HG02870 (cell line): ENCODE measurements at regions not wholly inside any gene's neighbourhood (a gene's known extent, or its start where the extent isn't known, plus 50 kb on each side); places are given as distances from the start of the nearest gene placed in this dataset.
"Not testable (repeated sequence)": the region's sequence is repeated elsewhere in the genome, so short reads cannot be mapped to it uniquely, and the experiment has no call there.

ENCODE experiments used
- ATAC-seq: cut with Tn5 transposase; IDR thresholded peaks from one replicate; pipeline ENCODE4 v1.9.1; 2021; ENCODE audit warnings: mild to moderate bottlenecking, moderate library complexity; ENCODE audit not compliant: unreplicated experiment

DNA sequence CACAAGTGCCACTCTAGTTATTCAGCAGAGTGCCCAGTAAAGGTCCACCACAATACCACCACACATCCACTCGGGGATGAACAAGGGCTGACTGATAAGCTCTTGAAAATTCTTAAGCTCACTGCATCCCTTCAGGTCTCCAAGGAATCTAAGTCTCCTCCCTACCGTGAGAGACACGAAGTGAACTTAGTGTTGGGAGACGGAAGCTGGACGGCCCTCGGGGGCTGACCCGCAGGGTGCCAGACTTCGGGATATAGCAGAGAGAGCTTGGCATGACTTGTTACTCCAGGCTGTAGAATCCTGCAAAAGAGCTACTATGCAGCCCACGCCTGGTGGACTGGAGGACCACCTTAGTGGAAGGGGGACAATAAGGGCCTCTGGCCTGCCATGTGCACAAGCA lies 75.1 kb downstream of the LYZL1 start:
- ATAC-seq: not testable (repeated sequence)

- not testable (repeated sequence) for ATAC-seq
Observed at GRCh38 chr10:29366206-29366605, 77.3 kb downstream of the LYZL1 start.

GRCh38 chr10:29369419-29369818 lies 80.5 kb downstream of the LYZL1 start:
- no peak for ATAC-seq

GRCh38 chr10:29370097-29371092 lies 81.5 kb downstream of the LYZL1 start:
- ATAC-seq: no peak

GRCh38 chr10:29372920-29373319 lies 84.0 kb downstream of the LYZL1 start:
- ATAC-seq: no peak

GRCh38 chr10:29374162-29374561 lies 85.3 kb downstream of the LYZL1 start:
- ATAC-seq: no peak

DNA sequence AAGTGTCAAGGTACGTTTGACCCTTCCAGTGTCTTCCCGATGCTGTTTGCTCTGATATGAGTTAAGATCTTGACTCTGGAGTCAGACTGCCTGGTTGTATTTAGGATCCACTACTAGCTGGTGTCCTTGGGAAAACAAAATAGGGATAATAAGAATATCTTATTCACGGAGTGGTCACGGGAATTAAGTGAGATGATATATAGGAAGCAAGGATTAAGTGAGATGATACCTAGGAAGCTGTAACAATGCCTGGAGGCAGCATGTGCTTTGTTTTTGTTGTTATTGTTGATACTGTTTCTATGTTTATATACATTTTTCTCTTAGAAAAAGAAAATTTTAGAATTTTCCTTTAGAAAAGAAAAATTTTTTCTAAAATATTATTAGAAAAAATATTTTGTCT lies 87.0 kb downstream of the LYZL1 start:
- no peak for ATAC-seq

DNA sequence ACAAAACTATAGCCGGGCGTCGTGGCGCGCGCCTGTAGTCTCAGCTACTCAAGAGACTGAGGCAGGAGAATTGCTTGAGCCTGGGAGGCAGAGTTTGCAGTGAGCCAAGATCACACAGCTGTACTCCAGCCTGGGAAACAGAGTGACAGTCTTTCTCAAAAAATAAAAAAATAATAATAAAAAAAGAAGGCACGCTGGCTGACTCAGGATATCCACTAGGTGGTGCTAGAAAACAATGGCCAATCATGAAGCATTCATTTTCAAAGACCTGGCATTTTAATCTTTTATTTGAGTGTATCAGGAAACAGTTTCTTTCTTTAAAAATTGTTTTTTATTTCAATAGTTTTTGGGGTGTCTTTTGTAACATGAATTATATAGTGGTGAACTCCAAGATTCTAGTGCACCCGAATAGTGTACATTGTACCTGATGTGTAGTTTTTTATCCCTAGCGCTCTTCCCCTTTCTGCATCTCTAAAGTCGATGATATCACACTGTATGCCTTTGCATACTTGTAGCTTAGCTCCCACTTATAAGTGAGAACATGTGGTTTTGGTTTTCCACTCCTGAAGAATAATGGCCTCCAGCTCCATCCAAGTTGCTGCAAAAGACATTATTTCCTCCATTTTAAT lies 88.6 kb downstream of the LYZL1 start:
- ATAC-seq: no peak

DNA sequence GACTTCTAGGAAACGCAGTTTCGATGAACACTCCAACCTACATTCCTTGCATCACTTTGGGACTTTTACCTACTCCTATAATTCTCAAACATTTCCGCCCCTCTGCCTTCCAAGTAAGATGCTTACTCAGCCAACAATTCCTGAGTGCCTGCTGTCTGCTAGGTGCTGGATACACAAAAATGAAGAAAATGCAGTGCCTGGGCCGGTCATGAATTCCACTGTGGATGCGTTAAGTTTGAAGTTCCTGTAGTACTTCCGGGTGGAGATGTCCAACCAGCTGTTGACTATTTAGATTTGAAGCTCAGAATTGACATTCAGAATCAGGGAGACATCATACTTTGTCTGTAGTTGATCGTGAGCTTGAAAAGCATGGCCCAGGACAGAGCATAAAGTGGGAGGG lies 89.2 kb downstream of the LYZL1 start:
- no peak for ATAC-seq

GRCh38 chr10:29379208-29379607 lies 90.3 kb downstream of the LYZL1 start:
- ATAC-seq: no peak

- not testable (repeated sequence) for ATAC-seq
Observed at GRCh38 chr10:29379777-29380598, 91.1 kb downstream of the LYZL1 start.

DNA sequence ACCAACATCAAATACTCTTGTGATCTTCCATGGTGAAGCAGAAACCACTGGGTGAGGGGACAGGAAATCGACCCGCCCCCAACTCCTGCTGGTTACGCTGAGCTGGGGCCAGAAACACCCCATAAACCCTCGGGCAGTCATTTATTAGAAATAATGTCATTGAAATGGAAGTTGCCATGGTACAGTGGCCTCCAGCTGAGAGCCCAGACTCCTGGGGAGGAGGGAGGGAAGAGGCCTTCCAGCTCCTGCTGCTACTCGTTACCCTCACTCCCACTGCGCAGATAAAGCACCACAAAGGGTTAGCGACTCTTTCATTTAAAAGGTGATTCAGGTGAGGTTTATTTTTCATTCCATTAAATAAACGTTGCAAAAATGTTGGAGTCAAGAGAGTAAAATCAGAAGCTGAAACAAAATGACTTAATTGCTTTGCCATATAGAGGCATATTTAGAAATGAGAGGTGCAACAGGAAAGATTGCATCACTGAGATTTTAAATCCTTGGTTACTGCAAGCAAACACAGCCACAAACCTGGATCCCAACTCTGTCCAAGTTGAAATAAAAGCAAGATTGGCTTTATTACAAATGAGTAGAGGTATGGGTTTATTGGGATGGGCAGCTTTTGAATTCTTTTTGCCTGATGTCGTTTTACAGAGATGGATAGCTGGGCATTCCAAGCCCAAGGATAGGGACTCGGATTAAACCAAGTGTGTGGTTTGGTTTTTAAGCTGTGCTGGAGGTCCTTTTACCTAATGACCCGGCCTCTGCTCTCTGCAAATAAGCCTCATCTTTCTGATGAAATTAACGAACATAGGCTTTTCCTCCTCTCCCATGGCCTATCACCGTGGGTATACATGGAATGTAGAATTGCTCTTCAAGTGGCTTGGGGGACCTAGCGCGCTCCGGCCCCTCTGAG lies 92.0 kb downstream of the LYZL1 start:
- ATAC-seq: not testable (repeated sequence)

GRCh38 chr10:29386342-29386999 lies 97.6 kb downstream of the LYZL1 start:
- ATAC-seq: no peak

DNA sequence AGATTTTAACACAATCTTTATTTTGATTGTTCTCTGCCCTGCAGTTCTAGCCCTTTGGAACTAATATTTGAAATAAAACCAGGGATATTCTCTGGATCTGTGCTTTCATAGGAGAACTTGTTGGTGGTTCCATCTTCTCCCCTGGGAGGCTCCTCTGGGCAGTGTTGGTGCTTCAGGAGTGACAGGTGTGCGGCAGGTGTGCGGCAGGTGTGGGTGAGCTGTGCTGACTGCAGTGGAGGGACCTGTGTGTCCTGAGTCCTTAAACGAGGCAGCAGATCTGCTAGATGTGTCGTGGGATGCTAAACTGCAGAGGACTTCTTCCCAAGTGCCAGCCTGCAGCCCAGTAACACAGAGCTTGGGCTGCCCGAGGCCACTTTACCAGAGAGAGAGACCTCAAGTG lies 98.4 kb downstream of the LYZL1 start:
- no peak for ATAC-seq

- ATAC-seq: not testable (repeated sequence)
Observed at GRCh38 chr10:29388112-29388511, 99.2 kb downstream of the LYZL1 start.

- no peak for ATAC-seq
Observed at GRCh38 chr10:29389493-29389892, 100.6 kb downstream of the LYZL1 start.

GRCh38 chr10:29389935-29390334 lies 101.1 kb downstream of the LYZL1 start:
- ATAC-seq: no peak

GRCh38 chr10:29392376-29393021 lies 103.6 kb downstream of the LYZL1 start:
- ATAC-seq: peak; percentile 75

GRCh38 chr10:29394321-29394932 lies 105.6 kb downstream of the LYZL1 start:
- ATAC-seq: no peak
